Muscle of back (tissue), 3 donors: ENCODE measurements at regions not wholly inside any gene's neighbourhood (a gene's known extent, or its start where the extent isn't known, plus 50 kb on each side); places are given as distances from the start of the nearest gene placed in this dataset.

Source experiments
- DNase-seq, 3 donors: peaks; one replicate each; pipeline versions ENCODE4 v3.0.0 to v3.0.0-alpha.2; 2013

- no peak for DNase-seq
Measured at GRCh38 chr7:18363751-18364380, 131.7 kb upstream of the HDAC9 start.

- DNase-seq: no peak
Measured at GRCh38 chr7:18364396-18364795, 131.2 kb upstream of the HDAC9 start.

- no peak for DNase-seq
Measured at GRCh38 chr7:18366394-18366793, 129.2 kb upstream of the HDAC9 start.

GRCh38 chr7:18369011-18369410 is 126.5 kb upstream of the HDAC9 start:
- no peak for DNase-seq

GRCh38 chr7:18370633-18371032 is 124.9 kb upstream of the HDAC9 start:
- no peak for DNase-seq

- no peak for DNase-seq
Measured at GRCh38 chr7:18378989-18379605, 116.5 kb upstream of the HDAC9 start.

GRCh38 chr7:18384491-18385143 is 110.9 kb upstream of the HDAC9 start:
- no peak for DNase-seq

GRCh38 chr7:18386607-18387006 is 108.9 kb upstream of the HDAC9 start:
- DNase-seq: no peak

GRCh38 chr7:18387191-18387735 is 108.3 kb upstream of the HDAC9 start:
- no peak for DNase-seq

GRCh38 chr7:18390535-18390907 is 105.0 kb upstream of the HDAC9 start:
- no peak for DNase-seq

GRCh38 chr7:18393465-18394118 is 102.0 kb upstream of the HDAC9 start:
- DNase-seq: peak in 1 of 3 donors; percentile 16

- DNase-seq: no peak
Measured at GRCh38 chr7:18395868-18396267, 99.7 kb upstream of the HDAC9 start.

GRCh38 chr7:18396953-18397352 is 98.6 kb upstream of the HDAC9 start:
- DNase-seq: no peak

GRCh38 chr7:18399436-18400235 is 95.9 kb upstream of the HDAC9 start:
- no peak for DNase-seq

GRCh38 chr7:18400275-18400674 is 95.3 kb upstream of the HDAC9 start:
- DNase-seq: no peak

- DNase-seq: no peak
Measured at GRCh38 chr7:18400726-18401125, 94.8 kb upstream of the HDAC9 start.

GRCh38 chr7:18401757-18402156 is 93.8 kb upstream of the HDAC9 start:
- DNase-seq: no peak

GRCh38 chr7:18402488-18403183 is 92.9 kb upstream of the HDAC9 start:
- DNase-seq: no peak

- DNase-seq: no peak
Measured at GRCh38 chr7:18405726-18406125, 89.8 kb upstream of the HDAC9 start.

- no peak for DNase-seq
Measured at GRCh38 chr7:18407385-18407784, 88.2 kb upstream of the HDAC9 start.

- DNase-seq: peak; percentile 39 to 84 (median 52)
Measured at GRCh38 chr7:18408461-18408860, 87.1 kb upstream of the HDAC9 start.
